ENCODE measurements at regions not wholly inside any gene's neighbourhood (a gene's known extent, or its start where the extent isn't known, plus 50 kb on each side); places are given as distances from the start of the nearest gene placed in this dataset.

DNA sequence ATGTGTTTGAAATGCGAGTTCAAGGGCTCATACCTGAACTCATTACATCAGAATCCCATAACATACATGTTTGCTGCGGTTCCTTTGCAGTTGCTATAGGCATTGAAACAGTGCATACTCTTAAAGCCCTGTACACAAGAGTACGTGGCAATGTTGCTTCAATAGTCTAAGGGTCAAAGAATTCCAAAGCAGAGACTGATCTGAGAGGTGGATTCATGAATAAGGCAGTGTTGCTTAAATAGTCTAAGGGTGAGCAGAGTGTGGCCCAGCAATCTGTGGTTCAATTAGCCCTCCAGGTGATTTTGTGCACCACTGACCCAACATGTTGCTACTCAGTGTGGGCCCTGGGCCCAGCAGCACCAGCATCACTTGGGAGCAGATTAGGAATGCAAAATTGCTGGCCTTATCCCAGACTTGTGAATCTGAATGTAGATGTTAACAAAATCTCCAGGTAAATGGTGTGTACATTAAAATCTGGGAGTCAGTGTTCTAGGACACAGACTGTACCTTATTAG, 314.7 kb upstream of the UMPS start:
- H3K4me3 ChIP-seq (ENCODE audit: insufficient read depth, low read depth, low read length): no peak overlapping the region
- H3K9me3 ChIP-seq (ENCODE audit: control insufficient read depth, low read length): no peaks in the 10 kb centered on the region
- H3K36me3 ChIP-seq (ENCODE audit: control insufficient read depth, insufficient read depth, low read length): no peaks in the 10 kb centered on the region
- no peaks in the 10 kb centered on the region for H3K4me1 ChIP-seq (ENCODE audit: control insufficient read depth, insufficient read depth, low read length)
- 94 to 96% methylated on average over 3 of the region's 3 CpGs for WGBS, 2 experiments
- no peak overlapping the region for H3K27ac ChIP-seq (ENCODE audit: insufficient read depth, low read depth, low read length, poor library complexity, severe bottlenecking)
- H3K27me3 ChIP-seq (ENCODE audit: control insufficient read depth, insufficient read depth, low read length, poor library complexity, severe bottlenecking): no peaks in the 10 kb centered on the region

DNA sequence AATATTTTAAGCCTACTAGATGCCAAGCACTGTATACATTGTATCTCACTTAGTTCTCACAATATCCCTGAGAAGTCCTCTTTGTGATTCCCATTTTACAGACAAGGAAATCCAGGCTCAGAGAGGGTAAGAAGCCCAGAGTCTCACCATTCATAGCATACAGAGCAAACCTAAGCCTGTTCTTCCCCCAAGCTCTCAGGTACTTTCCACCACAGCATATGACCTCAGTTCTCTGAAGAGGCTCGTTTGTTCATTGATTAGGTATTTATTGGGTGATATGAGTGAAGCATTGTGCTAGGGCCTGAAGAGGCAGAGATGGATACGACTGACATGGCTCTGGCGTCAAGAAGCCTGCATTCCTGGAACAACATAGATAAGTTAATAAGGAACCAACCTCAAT, 310.9 kb upstream of the UMPS start:
- H3K36me3 ChIP-seq (ENCODE audit: control insufficient read depth, insufficient read depth, low read length): no peaks in the 10 kb centered on the region
- H3K27ac ChIP-seq (ENCODE audit: insufficient read depth, low read depth, low read length, poor library complexity, severe bottlenecking): no peak overlapping the region
- H3K4me3 ChIP-seq (ENCODE audit: insufficient read depth, low read depth, low read length): no peak overlapping the region
- H3K4me1 ChIP-seq (ENCODE audit: control insufficient read depth, insufficient read depth, low read length): no peaks in the 10 kb centered on the region
- 83 to 94% methylated on average over 3 of the region's 3 CpGs for WGBS, 2 experiments
- no peaks in the 10 kb centered on the region for H3K9me3 ChIP-seq (ENCODE audit: control insufficient read depth, low read length)
- no peaks in the 10 kb centered on the region for H3K27me3 ChIP-seq (ENCODE audit: control insufficient read depth, insufficient read depth, low read length, poor library complexity, severe bottlenecking)

DNA sequence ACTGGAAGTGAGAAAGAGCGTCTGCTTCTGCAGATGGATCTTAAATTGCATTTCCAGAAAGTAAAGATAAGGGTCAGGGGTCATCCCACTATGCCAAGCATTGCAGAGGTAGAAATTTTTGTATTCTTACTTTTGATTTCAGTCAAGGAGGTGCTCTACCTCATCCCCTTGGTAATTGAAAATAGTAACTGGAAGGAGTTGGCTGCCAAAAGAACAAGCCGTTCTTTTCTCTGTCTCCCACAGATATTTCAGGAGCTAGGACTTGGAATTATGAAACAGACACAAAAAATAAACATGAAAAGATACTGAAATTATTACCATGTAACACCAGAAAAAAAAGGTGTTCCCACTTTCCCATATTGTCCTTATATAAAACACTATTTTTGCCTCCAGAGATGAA, 309.9 kb upstream of the UMPS start:
- Histone ChIP-seq H3K27ac (ENCODE audit: insufficient read depth, low read depth, low read length, poor library complexity, severe bottlenecking) (no peak overlapping the region), H3K9me3 (ENCODE audit: control insufficient read depth, low read length) (no peaks in the 10 kb centered on the region), H3K4me3 (ENCODE audit: insufficient read depth, low read depth, low read length) (no peak overlapping the region), H3K36me3 (ENCODE audit: control insufficient read depth, insufficient read depth, low read length) (no peaks in the 10 kb centered on the region), H3K27me3 (ENCODE audit: control insufficient read depth, insufficient read depth, low read length, poor library complexity, severe bottlenecking) (no peaks in the 10 kb centered on the region), H3K4me1 (ENCODE audit: control insufficient read depth, insufficient read depth, low read length) (no peaks in the 10 kb centered on the region)
- 91% methylated on average over 2 of the region's 2 CpGs for WGBS, 2 experiments

DNA sequence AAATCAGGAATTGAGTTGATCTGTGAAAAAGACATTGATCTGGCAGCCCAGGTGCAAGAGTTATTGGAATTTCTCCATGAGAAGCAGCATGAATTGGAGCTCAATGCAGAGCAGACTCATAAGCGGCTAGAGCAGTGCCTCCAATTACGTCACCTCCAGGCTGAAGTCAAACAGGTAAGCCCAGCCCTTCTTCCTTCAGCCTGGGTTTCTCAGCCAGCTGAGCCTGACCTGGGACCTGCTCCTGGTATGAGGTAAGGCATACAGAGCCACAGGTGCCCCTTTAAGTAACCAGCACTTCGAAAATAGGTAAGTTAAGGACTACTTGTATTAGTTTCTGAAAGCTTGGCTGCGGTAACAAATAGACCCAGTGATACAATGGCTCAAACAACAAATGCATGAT, 307.4 kb upstream of the UMPS start:
- H3K36me3 ChIP-seq (ENCODE audit: control insufficient read depth, insufficient read depth, low read length): no peaks in the 10 kb centered on the region
- no peaks in the 10 kb centered on the region for H3K4me1 ChIP-seq (ENCODE audit: control insufficient read depth, insufficient read depth, low read length)
- 95 to 98% methylated on average over 4 of the region's 4 CpGs for WGBS, 2 experiments
- H3K27ac ChIP-seq (ENCODE audit: insufficient read depth, low read depth, low read length, poor library complexity, severe bottlenecking): no peak overlapping the region
- no peaks in the 10 kb centered on the region for H3K27me3 ChIP-seq (ENCODE audit: control insufficient read depth, insufficient read depth, low read length, poor library complexity, severe bottlenecking)
- no peak overlapping the region for H3K4me3 ChIP-seq (ENCODE audit: insufficient read depth, low read depth, low read length)
- no peaks in the 10 kb centered on the region for H3K9me3 ChIP-seq (ENCODE audit: control insufficient read depth, low read length)

DNA sequence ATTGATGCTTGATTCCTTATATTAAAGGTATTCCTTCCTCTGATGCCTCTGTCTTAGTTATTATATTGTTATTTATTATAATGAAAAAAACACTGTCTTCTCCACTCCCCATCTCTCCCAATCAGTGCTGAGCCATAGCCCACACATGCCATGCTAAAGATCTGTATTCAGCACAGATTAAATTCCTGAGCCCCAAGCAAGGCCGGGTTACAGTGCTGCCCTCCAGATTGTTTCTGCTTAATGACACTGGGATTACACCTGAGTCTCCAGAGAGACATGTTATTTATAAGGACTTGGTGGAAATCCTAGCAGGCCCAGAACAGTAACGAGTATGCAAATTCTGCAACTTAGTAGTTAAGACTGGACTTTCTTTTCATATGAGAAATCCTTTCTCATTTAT, 305.9 kb upstream of the UMPS start:
- Histone ChIP-seq H3K27me3 (ENCODE audit: control insufficient read depth, insufficient read depth, low read length, poor library complexity, severe bottlenecking) (no peaks in the 10 kb centered on the region), H3K27ac (ENCODE audit: insufficient read depth, low read depth, low read length, poor library complexity, severe bottlenecking) (no peak overlapping the region), H3K36me3 (ENCODE audit: control insufficient read depth, insufficient read depth, low read length) (no peaks in the 10 kb centered on the region), H3K4me3 (ENCODE audit: insufficient read depth, low read depth, low read length) (no peak overlapping the region), H3K4me1 (ENCODE audit: control insufficient read depth, insufficient read depth, low read length) (no peaks in the 10 kb centered on the region), H3K9me3 (ENCODE audit: control insufficient read depth, low read length) (no peaks in the 10 kb centered on the region)
- WGBS, 2 experiments: 91 to 94% methylated on average over 2 of the region's 2 CpGs

DNA sequence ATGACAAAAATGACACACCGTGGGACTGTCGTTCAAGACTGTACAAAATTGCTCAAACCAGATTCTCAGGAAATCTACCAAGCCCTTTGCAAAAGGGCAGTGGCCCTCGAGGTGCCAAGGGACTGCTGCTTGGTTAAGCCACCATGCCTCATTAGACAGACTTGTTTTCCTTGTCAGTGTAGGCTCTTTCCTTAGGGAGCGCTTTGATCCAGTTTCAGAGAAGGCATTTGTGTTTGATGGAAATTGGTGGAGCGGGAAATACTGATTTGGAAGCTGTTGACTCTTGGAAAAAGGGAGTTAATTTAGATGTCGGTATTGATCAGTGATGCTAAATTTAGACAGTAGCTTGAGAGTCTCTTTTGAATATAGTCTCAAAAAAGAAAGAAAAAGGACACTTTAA, 304.3 kb upstream of the UMPS start:
- no peak overlapping the region for H3K4me3 ChIP-seq (ENCODE audit: insufficient read depth, low read depth, low read length)
- WGBS, 2 experiments: 94 to 96% methylated on average over 6 of the region's 6 CpGs
- H3K27me3 ChIP-seq (ENCODE audit: control insufficient read depth, insufficient read depth, low read length, poor library complexity, severe bottlenecking): no peaks in the 10 kb centered on the region
- H3K27ac ChIP-seq (ENCODE audit: insufficient read depth, low read depth, low read length, poor library complexity, severe bottlenecking): no peak overlapping the region
- H3K4me1 ChIP-seq (ENCODE audit: control insufficient read depth, insufficient read depth, low read length): no peaks in the 10 kb centered on the region
- no peaks in the 10 kb centered on the region for H3K9me3 ChIP-seq (ENCODE audit: control insufficient read depth, low read length)
- H3K36me3 ChIP-seq (ENCODE audit: control insufficient read depth, insufficient read depth, low read length): no peaks in the 10 kb centered on the region

DNA sequence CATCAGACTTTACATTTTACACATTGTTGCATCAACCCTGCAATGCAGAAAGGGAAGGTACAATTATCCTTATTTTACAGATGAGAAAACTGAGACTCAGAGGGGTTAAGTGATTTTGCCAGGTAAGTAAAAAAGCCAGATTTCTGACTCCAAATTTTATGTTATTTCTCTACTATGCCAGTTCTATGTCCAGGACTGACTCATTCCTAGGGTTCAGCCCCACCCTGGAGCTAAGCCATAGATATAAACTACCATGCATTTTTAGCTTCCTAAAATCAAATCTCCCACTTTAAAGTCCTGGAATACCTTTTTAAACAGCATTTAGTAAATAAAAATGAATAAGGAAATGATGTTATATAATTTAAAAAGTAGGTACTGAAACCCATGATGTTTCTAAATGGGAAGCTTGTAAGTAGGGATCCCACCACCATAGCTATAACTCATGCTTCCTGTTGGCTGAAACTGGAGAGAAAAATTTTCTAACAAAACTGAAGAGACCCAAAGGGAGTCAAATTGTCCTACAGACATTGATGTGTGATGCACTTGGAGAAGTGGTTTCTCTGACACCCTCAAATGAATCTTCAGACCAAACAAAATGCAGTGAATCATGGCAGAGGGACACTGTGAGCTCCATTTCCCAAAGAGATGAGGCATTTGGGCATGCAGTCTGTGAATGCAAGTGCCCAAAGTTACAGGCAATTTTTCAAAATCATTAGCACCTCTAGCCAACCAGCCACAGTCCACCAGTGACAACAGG, 301.7 kb upstream of the UMPS start:
- no peaks in the 10 kb centered on the region for H3K27me3 ChIP-seq (ENCODE audit: control insufficient read depth, insufficient read depth, low read length, poor library complexity, severe bottlenecking)
- no peak overlapping the region for H3K27ac ChIP-seq (ENCODE audit: insufficient read depth, low read depth, low read length, poor library complexity, severe bottlenecking)
- no peaks in the 10 kb centered on the region for H3K36me3 ChIP-seq (ENCODE audit: control insufficient read depth, insufficient read depth, low read length)
- no peaks in the 10 kb centered on the region for H3K9me3 ChIP-seq (ENCODE audit: control insufficient read depth, low read length)
- H3K4me3 ChIP-seq (ENCODE audit: insufficient read depth, low read depth, low read length): no peak overlapping the region
- no peaks in the 10 kb centered on the region for H3K4me1 ChIP-seq (ENCODE audit: control insufficient read depth, insufficient read depth, low read length)

DNA sequence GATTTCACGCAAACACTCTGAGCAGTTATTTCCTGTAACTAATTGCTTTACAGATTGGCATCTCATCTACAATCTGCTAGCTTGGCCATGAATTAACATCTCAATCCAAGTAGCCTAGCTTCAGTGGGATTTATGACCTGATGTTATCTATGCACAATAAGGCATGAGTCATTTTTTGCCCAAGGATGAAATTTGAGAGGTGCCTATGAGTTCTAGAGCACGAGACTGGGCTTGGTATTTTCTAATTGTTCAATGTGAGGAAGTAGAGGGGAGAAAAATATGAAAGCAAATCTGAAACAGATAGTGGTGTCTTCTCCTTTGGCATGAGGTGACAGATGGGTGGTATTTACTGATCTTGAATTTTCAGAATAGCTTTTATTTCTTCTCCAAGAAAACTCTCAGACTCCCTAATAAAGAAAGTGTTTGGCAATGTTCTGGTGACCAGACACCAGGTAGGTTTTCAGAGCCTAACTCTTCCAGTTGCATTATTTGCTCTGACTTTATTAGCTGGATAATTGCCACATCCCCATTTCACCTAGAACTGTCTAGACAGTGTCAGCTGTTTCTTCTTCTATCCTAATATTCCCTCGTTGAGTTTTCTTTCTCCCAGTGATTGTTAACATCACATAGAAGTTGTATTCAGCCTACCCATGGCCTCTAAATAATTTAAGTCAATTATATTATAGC, 301.0 kb upstream of the UMPS start:
- Histone ChIP-seq H3K27ac (ENCODE audit: insufficient read depth, low read depth, low read length, poor library complexity, severe bottlenecking) (no peak overlapping the region), H3K9me3 (ENCODE audit: control insufficient read depth, low read length) (no peaks in the 10 kb centered on the region), H3K4me1 (ENCODE audit: control insufficient read depth, insufficient read depth, low read length) (no peaks in the 10 kb centered on the region), H3K27me3 (ENCODE audit: control insufficient read depth, insufficient read depth, low read length, poor library complexity, severe bottlenecking) (no peaks in the 10 kb centered on the region), H3K4me3 (ENCODE audit: insufficient read depth, low read depth, low read length) (no peak overlapping the region), H3K36me3 (ENCODE audit: control insufficient read depth, insufficient read depth, low read length) (no peaks in the 10 kb centered on the region)
- 82 to 88% methylated on average over 3 of the region's 3 CpGs for WGBS, 2 experiments

DNA sequence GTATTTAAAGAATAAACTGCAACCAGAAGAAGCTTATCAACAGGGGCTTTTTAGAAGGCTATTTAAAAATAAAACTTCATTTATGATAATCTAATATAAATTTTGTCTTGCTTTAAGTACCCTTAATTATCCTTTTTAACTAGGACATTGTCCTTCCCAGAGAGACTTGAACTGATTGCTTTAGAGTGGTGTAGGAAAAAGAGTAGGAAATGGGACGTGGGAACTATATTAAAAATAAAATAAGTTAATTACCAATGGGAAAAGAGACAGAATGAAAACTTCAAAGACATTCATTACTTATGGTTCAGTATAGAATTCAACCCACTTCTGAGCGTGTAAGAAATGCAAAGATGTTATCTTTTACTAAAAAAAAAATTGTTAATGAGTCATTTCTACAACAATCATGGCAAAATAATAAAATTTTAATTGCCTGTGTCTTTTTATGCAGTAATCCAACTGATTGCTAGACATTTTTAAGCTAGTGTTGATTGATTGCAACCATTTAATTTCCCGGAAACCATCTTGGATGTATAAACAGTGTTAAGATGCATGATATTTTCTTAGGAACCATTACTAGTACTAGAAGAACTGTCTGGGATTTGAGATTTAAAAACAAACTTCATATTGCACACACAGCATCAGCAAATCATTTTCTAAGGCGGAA, 298.8 kb upstream of the UMPS start:
- WGBS, 2 experiments: 82 to 100% methylated on average over 2 of the region's 4 CpGs
- Histone ChIP-seq H3K9me3 (ENCODE audit: control insufficient read depth, low read length) (no peaks in the 10 kb centered on the region), H3K36me3 (ENCODE audit: control insufficient read depth, insufficient read depth, low read length) (no peaks in the 10 kb centered on the region), H3K4me1 (ENCODE audit: control insufficient read depth, insufficient read depth, low read length) (no peaks in the 10 kb centered on the region), H3K27ac (ENCODE audit: insufficient read depth, low read depth, low read length, poor library complexity, severe bottlenecking) (no peak overlapping the region), H3K27me3 (ENCODE audit: control insufficient read depth, insufficient read depth, low read length, poor library complexity, severe bottlenecking) (no peaks in the 10 kb centered on the region), H3K4me3 (ENCODE audit: insufficient read depth, low read depth, low read length) (no peak overlapping the region)

DNA sequence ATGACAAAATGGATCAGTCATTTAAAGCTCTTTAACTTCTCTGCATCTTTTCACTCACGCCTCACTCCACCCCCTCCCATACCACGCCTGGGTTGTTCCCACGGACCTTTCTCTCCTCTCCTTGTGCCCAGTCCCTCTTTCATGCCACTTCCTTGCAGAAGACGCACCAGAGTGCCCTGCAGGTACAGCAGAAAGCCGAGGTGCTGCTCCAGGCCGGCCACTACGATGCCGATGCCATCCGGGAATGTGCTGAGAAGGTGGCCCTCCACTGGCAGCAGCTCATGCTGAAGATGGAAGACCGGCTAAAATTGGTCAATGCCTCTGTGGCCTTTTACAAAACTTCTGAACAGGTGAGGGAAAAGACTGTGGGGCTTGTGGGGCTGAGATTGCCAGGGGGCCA, 296.1 kb upstream of the UMPS start:
- no peaks in the 10 kb centered on the region for H3K9me3 ChIP-seq (ENCODE audit: control insufficient read depth, low read length)
- no peak overlapping the region for H3K4me3 ChIP-seq (ENCODE audit: insufficient read depth, low read depth, low read length)
- H3K36me3 ChIP-seq (ENCODE audit: control insufficient read depth, insufficient read depth, low read length): no peaks in the 10 kb centered on the region
- H3K27ac ChIP-seq (ENCODE audit: insufficient read depth, low read depth, low read length, poor library complexity, severe bottlenecking): no peak overlapping the region
- H3K27me3 ChIP-seq (ENCODE audit: control insufficient read depth, insufficient read depth, low read length, poor library complexity, severe bottlenecking): no peaks in the 10 kb centered on the region
- peaks cover 7% of the 10 kb centered on the region for H3K4me1 ChIP-seq (ENCODE audit: control insufficient read depth, insufficient read depth, low read length)
- 95 to 96% methylated on average over 10 of the region's 10 CpGs for WGBS, 2 experiments
